ENCODE measurements at regions not wholly inside any gene's neighbourhood (a gene's known extent, or its start where the extent isn't known, plus 50 kb on each side); places are given as distances from the start of the nearest gene placed in this dataset.

- TF ChIP-seq CTCF (IDR thresholded peaks at IDR 0.05 in 8 of 11, conservative IDR thresholded peaks at IDR 0.05 in 3 of 11) (no peak), POLR2AphosphoS5 (IDR thresholded peaks at IDR 0.05) (no peak)
Measured at GRCh38 chr3:13249664-13250390, 170.3 kb downstream of the NUP210 start.

Measured in spleen (tissue), 7 donors.